Glutamatergic neuron (in vitro differentiated cells): ENCODE measurements at regions not wholly inside any gene's neighbourhood (a gene's known extent, or its start where the extent isn't known, plus 50 kb on each side); places are given as distances from the start of the nearest gene placed in this dataset.

ENCODE experiments used
- DNase-seq: peaks from one replicate; pipeline ENCODE4 v3.0.0; 2022
- H3K27ac Mint-ChIP-seq: one replicate; pipeline ENCODE4 v1.8.0; 2020; ENCODE audit warnings: mild to moderate bottlenecking, mixed read lengths, inconsistent platforms; ENCODE audit not compliant: unreplicated experiment
- H3K27me3 Mint-ChIP-seq: one replicate; pipeline ENCODE4 v1.8.0; 2020; ENCODE audit warnings: mild to moderate bottlenecking, moderate library complexity, mixed read lengths, inconsistent platforms; ENCODE audit not compliant: unreplicated experiment
- H3K36me3 Mint-ChIP-seq: one replicate; pipeline ENCODE4 v1.8.0; 2020; ENCODE audit warnings: mild to moderate bottlenecking, mixed read lengths, inconsistent platforms; ENCODE audit not compliant: unreplicated experiment
- H3K4me1 Mint-ChIP-seq: one replicate; pipeline ENCODE4 v1.8.0; 2020; ENCODE audit warnings: mild to moderate bottlenecking, low read depth, mixed read lengths, inconsistent platforms; ENCODE audit not compliant: unreplicated experiment
- H3K4me3 Mint-ChIP-seq: one replicate; pipeline ENCODE4 v1.8.0; 2020; ENCODE audit warnings: mild to moderate bottlenecking, mixed read lengths, inconsistent platforms; ENCODE audit not compliant: unreplicated experiment
- H3K9me3 Mint-ChIP-seq: one replicate; pipeline ENCODE4 v1.8.0; 2020; ENCODE audit warnings: mild to moderate bottlenecking, moderate library complexity, mixed read lengths, inconsistent platforms; ENCODE audit not compliant: unreplicated experiment
- CTCF ChIP-seq: fragments of 200-600 bp; sonication (generic); IDR thresholded peaks from one replicate; pipeline ENCODE4 v1.5.0; 2021; ENCODE audit not compliant: partially characterized antibody, unreplicated experiment

- Mint-ChIP-seq H3K9me3 (peaks cover 1% of the 10 kb centered on the region), H3K36me3 (no peaks in the 10 kb centered on the region), H3K4me1 (peaks cover 6% of the 10 kb centered on the region), H3K4me3 (no peak overlapping the region), H3K27ac (no peak overlapping the region), H3K27me3 (peaks cover 2% of the 10 kb centered on the region)
- DNase-seq, result no peak
- TF ChIP-seq CTCF, result no peak
Measured at GRCh38 chr3:117745516-117745915, 1035.9 kb downstream of the TUSC7 start.

- H3K27ac Mint-ChIP-seq, result no peak overlapping the region
- peaks cover 9% of the 10 kb centered on the region for H3K4me1 Mint-ChIP-seq
- H3K36me3 Mint-ChIP-seq, result no peaks in the 10 kb centered on the region
- H3K27me3 Mint-ChIP-seq, result peaks cover 2% of the 10 kb centered on the region
- no peak for DNase-seq
- TF ChIP-seq CTCF, result no peak
- H3K4me3 Mint-ChIP-seq, result no peak overlapping the region
- H3K9me3 Mint-ChIP-seq, result peaks cover 1% of the 10 kb centered on the region
Measured at GRCh38 chr3:117746066-117746465, 1036.5 kb downstream of the TUSC7 start.

GRCh38 chr3:117748131-117748530, 1038.6 kb downstream of the TUSC7 start:
- no peak for TF ChIP-seq CTCF
- H3K9me3 Mint-ChIP-seq, result no peaks in the 10 kb centered on the region
- DNase-seq, result no peak
- H3K4me1 Mint-ChIP-seq, result peaks cover 26% of the 10 kb centered on the region
- no peak overlapping the region for H3K4me3 Mint-ChIP-seq
- no peaks in the 10 kb centered on the region for H3K36me3 Mint-ChIP-seq
- H3K27me3 Mint-ChIP-seq, result peaks cover 2% of the 10 kb centered on the region
- no peak overlapping the region for H3K27ac Mint-ChIP-seq

- no peak for TF ChIP-seq CTCF
Measured at GRCh38 chr3:117750674-117751269, 1041.2 kb downstream of the TUSC7 start.

GRCh38 chr3:117751651-117752050, 1042.1 kb downstream of the TUSC7 start:
- no peaks in the 10 kb centered on the region for H3K36me3 Mint-ChIP-seq
- no peak for TF ChIP-seq CTCF
- no peak for DNase-seq
- peaks cover 7% of the 10 kb centered on the region for H3K9me3 Mint-ChIP-seq
- peaks cover 45% of the 10 kb centered on the region for H3K4me1 Mint-ChIP-seq
- peaks cover 3% of the 10 kb centered on the region for H3K27me3 Mint-ChIP-seq
- H3K27ac Mint-ChIP-seq, result no peak overlapping the region
- H3K4me3 Mint-ChIP-seq, result no peak overlapping the region

More at GRCh38 chr3:117750674-117751269, 1041.2 kb downstream of the TUSC7 start:
- DNase-seq, result no peak
- H3K4me3 Mint-ChIP-seq, result no peak overlapping the region
- H3K27me3 Mint-ChIP-seq, result no peaks in the 10 kb centered on the region
- H3K27ac Mint-ChIP-seq, result no peak overlapping the region
- H3K9me3 Mint-ChIP-seq, result peaks cover 2% of the 10 kb centered on the region
- H3K4me1 Mint-ChIP-seq, result peaks cover 36% of the 10 kb centered on the region
- H3K36me3 Mint-ChIP-seq, result no peaks in the 10 kb centered on the region
